DOHH2 (cell line): ENCODE measurements at regions not wholly inside any gene's neighbourhood (a gene's known extent, or its start where the extent isn't known, plus 50 kb on each side); places are given as distances from the start of the nearest gene placed in this dataset.

Experiments
- H3F3A ChIP-seq: fragments of 200-600 bp; sonication (generic), shearing (Covaris generic); 2 replicates; pipeline ENCODE4 v1.6.0; 2016; ENCODE audit warnings: antibody characterized with exemption, mild to moderate bottlenecking; ENCODE audit not compliant: control insufficient read depth, insufficient read depth
- H3K27ac ChIP-seq: fragments of 200-600 bp; sonication (generic); 2 replicates; pipeline ENCODE4 v1.5.1; 2014; ENCODE audit warnings: low read depth, mild to moderate bottlenecking, low read length, moderate library complexity
- H3K27me3 ChIP-seq: fragments of 200-600 bp; sonication (generic); 2 replicates; pipeline ENCODE4 v1.6.1; 2014; ENCODE audit warnings: mild to moderate bottlenecking, low read length, mixed read lengths; ENCODE audit not compliant: control insufficient read depth
- H3K36me3 ChIP-seq: fragments of 200-600 bp; sonication (generic); 2 replicates; pipeline ENCODE4 v1.6.1; 2014; ENCODE audit warnings: mild to moderate bottlenecking, low read length, moderate library complexity, mixed read lengths; ENCODE audit not compliant: control insufficient read depth
- H3K4me1 ChIP-seq: fragments of 200-600 bp; sonication (generic); 2 replicates; pipeline ENCODE4 v1.6.1; 2014; ENCODE audit warnings: mild to moderate bottlenecking, low read length, mixed read lengths; ENCODE audit not compliant: control insufficient read depth
- H3K4me2 ChIP-seq: fragments of 200-600 bp; sonication (generic); 2 replicates; pipeline ENCODE4 v1.6.0; 2014; ENCODE audit warnings: mild to moderate bottlenecking, low read length, moderate library complexity
- H3K4me3 ChIP-seq: fragments of 200-600 bp; sonication (generic); 2 replicates; pipeline ENCODE4 v1.5.1; 2014; ENCODE audit warnings: mild to moderate bottlenecking, low read length, mixed read lengths
- H3K79me2 ChIP-seq: fragments of 200-600 bp; sonication (generic); 2 replicates; pipeline ENCODE4 v1.6.1; 2014; ENCODE audit warnings: mild to moderate bottlenecking, low read length, mixed read lengths; ENCODE audit not compliant: control insufficient read depth
- H3K9me2 ChIP-seq: fragments of 200-600 bp; sonication (generic); replicated peaks from 2 replicates; pipeline ENCODE4 v1.6.1; 2014; ENCODE audit warnings: mild to moderate bottlenecking, low read length, mixed read lengths; ENCODE audit not compliant: control insufficient read depth
- H3K9me3 ChIP-seq: fragments of 200-600 bp; sonication (generic); 2 replicates; pipeline ENCODE4 v1.6.1; 2014; ENCODE audit warnings: antibody characterized with exemption, low read length, mixed read lengths; ENCODE audit not compliant: control insufficient read depth, insufficient read depth
- H4K20me1 ChIP-seq: fragments of 200-600 bp; sonication (generic); 2 replicates; pipeline ENCODE4 v1.6.0; 2014; ENCODE audit warnings: low read depth, mild to moderate bottlenecking, antibody characterized with exemption, low read length, moderate library complexity; ENCODE audit not compliant: control insufficient read depth, insufficient read depth
- CTCF ChIP-seq: fragments of 200-600 bp; sonication (generic); IDR thresholded peaks from one replicate; pipeline ENCODE4 v1.5.1; 2014; ENCODE audit warnings: antibody characterized with exemption, mild to moderate bottlenecking, low read depth, low read length; ENCODE audit not compliant: poor library complexity, severe bottlenecking
- EZH2phosphoT487 ChIP-seq: fragments of 200-600 bp; sonication (generic); IDR thresholded peaks from 2 replicates; pipeline ENCODE4 v1.6.1; 2017; ENCODE audit warnings: borderline replicate concordance, mild to moderate bottlenecking, antibody characterized with exemption, low read length, moderate library complexity, mixed read lengths

- TF ChIP-seq CTCF: no peak
- no peak for TF ChIP-seq EZH2phosphoT487
- no peaks in the 10 kb centered on the region for H4K20me1 ChIP-seq
- H3K27me3 ChIP-seq: peaks cover 37% of the 10 kb centered on the region
- no peak overlapping the region for H3K4me2 ChIP-seq
- H3F3A ChIP-seq: no peaks in the 10 kb centered on the region
- peaks cover 16% of the 10 kb centered on the region for H3K4me1 ChIP-seq
- no peaks in the 10 kb centered on the region for H3K9me3 ChIP-seq
- H3K36me3 ChIP-seq: no peaks in the 10 kb centered on the region
- H3K79me2 ChIP-seq: no peaks in the 10 kb centered on the region
- H3K4me3 ChIP-seq: no peak overlapping the region
- H3K9me2 ChIP-seq: no peaks in the 10 kb centered on the region
- H3K27ac ChIP-seq: no peak overlapping the region
Measured at GRCh38 chr11:119513131-119513805, 90.3 kb upstream of the THY1 start.

GRCh38 chr11:119512369-119512768 lies 89.4 kb upstream of the THY1 start:
- Histone ChIP-seq H3K27me3 (peaks cover 37% of the 10 kb centered on the region), H3K27ac (no peak overlapping the region), H3K4me3 (no peak overlapping the region)

GRCh38 chr11:119511614-119512306 lies 88.8 kb upstream of the THY1 start:
- H3K79me2 ChIP-seq: no peaks in the 10 kb centered on the region
- H3F3A ChIP-seq: no peaks in the 10 kb centered on the region
- H3K9me2 ChIP-seq: no peaks in the 10 kb centered on the region
- peaks cover 37% of the 10 kb centered on the region for H3K27me3 ChIP-seq
- TF ChIP-seq EZH2phosphoT487: no peak
- TF ChIP-seq CTCF: no peak
- no peak overlapping the region for H3K4me3 ChIP-seq
- H3K36me3 ChIP-seq: no peaks in the 10 kb centered on the region
- no peaks in the 10 kb centered on the region for H4K20me1 ChIP-seq
- H3K27ac ChIP-seq: no peak overlapping the region
- H3K4me1 ChIP-seq: peaks cover 16% of the 10 kb centered on the region
- H3K9me3 ChIP-seq: no peaks in the 10 kb centered on the region
- H3K4me2 ChIP-seq: no peak overlapping the region

More at GRCh38 chr11:119512369-119512768, 89.4 kb upstream of the THY1 start:
- no peaks in the 10 kb centered on the region for H3K36me3 ChIP-seq
- no peaks in the 10 kb centered on the region for H3K9me3 ChIP-seq
- H3K9me2 ChIP-seq: no peaks in the 10 kb centered on the region
- TF ChIP-seq EZH2phosphoT487 (no peak), CTCF (no peak)
- no peaks in the 10 kb centered on the region for H3K79me2 ChIP-seq
- H3K4me1 ChIP-seq: peaks cover 16% of the 10 kb centered on the region
- H3F3A ChIP-seq: no peaks in the 10 kb centered on the region
- no peak overlapping the region for H3K4me2 ChIP-seq
- H4K20me1 ChIP-seq: no peaks in the 10 kb centered on the region
